T-helper 2 cell treated with Interferon-gamma antibody and Interleukin-4, amounts not matched to agents 5 μg/mL and 100 μg/mL, for 36 hours (primary cell): ENCODE measurements at regions not wholly inside any gene's neighbourhood (a gene's known extent, or its start where the extent isn't known, plus 50 kb on each side); places are given as distances from the start of the nearest gene placed in this dataset.

Experiments used
- DNase-seq: peaks from one replicate; pipeline ENCODE4 v3.0.0; 2021; ENCODE audit warnings: low spot score
- H3K27ac Mint-ChIP-seq: one replicate; pipeline ENCODE4 v1.8.0; 2021; ENCODE audit warnings: mild to moderate bottlenecking, mixed read lengths
- H3K27me3 Mint-ChIP-seq: one replicate; pipeline ENCODE4 v1.8.0; 2021; ENCODE audit warnings: low read depth, mixed read lengths
- H3K36me3 Mint-ChIP-seq: one replicate; pipeline ENCODE4 v1.8.0; 2021; ENCODE audit warnings: low read depth, mixed read lengths
- H3K4me1 Mint-ChIP-seq: one replicate; pipeline ENCODE4 v1.8.0; 2021; ENCODE audit warnings: low read depth, mixed read lengths
- H3K4me3 Mint-ChIP-seq: one replicate; pipeline ENCODE4 v1.8.0; 2022; ENCODE audit warnings: mild to moderate bottlenecking, moderate library complexity, mixed read lengths
- H3K9me3 Mint-ChIP-seq: one replicate; pipeline ENCODE4 v1.8.0; 2021; ENCODE audit warnings: mixed read lengths

DNA sequence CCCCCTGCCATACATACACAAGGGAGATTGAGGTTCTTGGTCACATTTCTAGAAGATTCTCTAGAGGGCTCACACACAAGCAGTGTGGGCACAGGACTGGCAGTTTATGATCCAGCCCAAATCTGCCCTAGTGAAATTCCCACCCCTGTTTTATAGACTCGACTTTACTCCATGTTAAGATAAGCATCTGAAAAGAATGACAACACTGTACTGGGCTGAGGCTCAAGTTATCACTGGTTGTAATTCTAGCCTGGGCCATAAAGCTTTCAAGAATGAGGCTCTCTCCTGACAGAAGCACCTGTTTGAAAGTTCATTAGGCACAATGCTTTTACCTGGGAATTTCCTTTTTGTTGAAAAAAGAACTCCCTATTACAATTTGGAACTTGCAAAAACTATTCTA lies 195.6 kb upstream of the GLI3 start:
- Mint-ChIP-seq H3K4me1 (no peaks in the 10 kb centered on the region), H3K27me3 (no peaks in the 10 kb centered on the region), H3K36me3 (no peaks in the 10 kb centered on the region), H3K9me3 (no peaks in the 10 kb centered on the region), H3K27ac (no peak overlapping the region), H3K4me3 (no peak overlapping the region)
- DNase-seq, result no peak

DNA sequence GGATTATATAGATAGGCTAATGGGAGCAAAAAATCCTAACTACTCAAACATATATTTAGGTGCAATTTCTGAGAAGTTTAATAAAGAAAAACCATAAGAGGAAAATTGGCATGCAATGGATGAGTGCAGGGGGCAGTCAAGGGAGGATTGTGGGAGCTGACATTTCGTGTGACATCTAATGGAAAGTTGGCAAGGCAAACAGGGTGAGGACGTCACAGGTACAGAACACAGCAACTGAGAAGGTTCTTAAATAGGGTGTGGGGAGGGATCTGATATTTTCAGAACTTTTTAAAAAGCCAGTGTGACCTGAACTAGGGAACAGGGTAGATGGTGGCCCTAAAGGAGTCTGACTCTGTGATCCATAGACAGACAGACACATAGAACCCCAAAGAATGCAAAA lies 194.9 kb upstream of the GLI3 start:
- Mint-ChIP-seq H3K4me1 (no peaks in the 10 kb centered on the region), H3K36me3 (no peaks in the 10 kb centered on the region), H3K4me3 (no peak overlapping the region), H3K27me3 (no peaks in the 10 kb centered on the region), H3K27ac (no peak overlapping the region), H3K9me3 (no peaks in the 10 kb centered on the region)
- DNase-seq, result no peak

DNA sequence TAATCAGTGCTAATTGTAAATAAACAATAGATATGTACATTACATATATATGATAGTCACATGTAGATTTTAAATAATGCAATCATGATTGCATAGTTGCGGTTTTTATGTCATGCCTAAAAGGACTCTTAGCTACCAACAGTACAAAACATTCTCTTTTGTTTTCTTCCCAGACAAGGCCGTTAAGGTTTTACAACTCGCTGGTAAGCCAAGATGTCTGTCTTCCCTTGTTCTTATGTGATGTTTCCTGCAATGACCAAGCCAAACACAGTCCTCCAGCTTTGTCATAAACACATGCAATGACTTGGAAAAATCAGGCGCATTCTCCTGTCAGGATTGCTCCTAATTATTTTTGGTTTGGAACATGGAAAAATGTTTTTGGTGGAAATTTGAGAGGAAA lies 192.3 kb upstream of the GLI3 start:
- H3K9me3 Mint-ChIP-seq, result no peaks in the 10 kb centered on the region
- H3K27ac Mint-ChIP-seq, result no peak overlapping the region
- no peaks in the 10 kb centered on the region for H3K4me1 Mint-ChIP-seq
- H3K27me3 Mint-ChIP-seq, result no peaks in the 10 kb centered on the region
- H3K36me3 Mint-ChIP-seq, result no peaks in the 10 kb centered on the region
- DNase-seq, result no peak
- H3K4me3 Mint-ChIP-seq, result no peak overlapping the region

DNA sequence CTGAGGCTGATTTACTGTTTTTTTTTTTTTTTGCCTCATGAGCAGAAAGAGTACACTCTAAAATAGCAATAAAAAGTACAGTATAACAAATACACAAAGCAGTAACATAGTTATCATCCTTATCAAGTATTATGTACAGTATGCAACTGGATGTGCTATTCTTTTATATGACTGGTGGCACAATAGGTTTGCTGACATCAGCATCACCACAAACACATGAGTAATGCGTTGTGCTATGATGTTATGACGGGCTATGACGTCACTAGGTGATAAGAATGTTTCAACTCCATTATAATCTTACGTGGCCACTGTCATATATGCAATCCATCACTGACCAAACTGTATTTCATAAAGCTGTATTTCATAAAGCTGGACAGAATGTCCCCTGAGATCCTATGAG lies 189.2 kb upstream of the GLI3 start:
- H3K36me3 Mint-ChIP-seq, result no peaks in the 10 kb centered on the region
- no peaks in the 10 kb centered on the region for H3K4me1 Mint-ChIP-seq
- no peaks in the 10 kb centered on the region for H3K9me3 Mint-ChIP-seq
- no peak overlapping the region for H3K4me3 Mint-ChIP-seq
- H3K27me3 Mint-ChIP-seq, result no peaks in the 10 kb centered on the region
- H3K27ac Mint-ChIP-seq, result no peak overlapping the region
- DNase-seq, result no peak

DNA sequence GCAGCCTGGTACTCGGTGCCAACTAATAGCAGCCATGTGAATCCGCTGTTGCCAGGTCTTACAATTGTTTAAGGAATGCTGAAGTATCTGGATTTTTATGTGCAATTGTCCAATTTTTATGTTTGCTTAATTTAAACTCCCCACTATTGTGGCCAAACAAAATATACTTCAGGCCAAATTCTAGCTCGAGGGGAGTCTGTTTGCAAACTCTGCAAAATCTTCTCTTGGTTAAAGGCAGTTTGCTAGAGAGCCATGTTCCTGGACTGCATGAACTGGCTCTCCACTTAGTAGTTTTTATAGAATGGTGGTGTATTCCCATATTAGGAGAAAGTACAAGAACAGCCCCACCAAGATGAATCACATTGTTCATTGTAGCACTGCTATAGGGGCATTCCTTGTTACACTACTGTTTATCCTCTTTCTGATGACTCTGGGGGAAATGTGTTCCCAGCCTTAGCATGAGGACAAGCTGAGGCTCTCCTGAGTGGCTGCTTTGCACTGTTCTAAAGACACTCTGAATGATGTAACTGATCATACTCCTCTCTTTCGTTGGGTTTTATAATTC lies 178.0 kb upstream of the GLI3 start:
- H3K4me1 Mint-ChIP-seq, result no peaks in the 10 kb centered on the region
- no peaks in the 10 kb centered on the region for H3K27me3 Mint-ChIP-seq
- no peak overlapping the region for H3K4me3 Mint-ChIP-seq
- no peaks in the 10 kb centered on the region for H3K9me3 Mint-ChIP-seq
- no peaks in the 10 kb centered on the region for H3K36me3 Mint-ChIP-seq
- no peak for DNase-seq
- no peak overlapping the region for H3K27ac Mint-ChIP-seq

DNA sequence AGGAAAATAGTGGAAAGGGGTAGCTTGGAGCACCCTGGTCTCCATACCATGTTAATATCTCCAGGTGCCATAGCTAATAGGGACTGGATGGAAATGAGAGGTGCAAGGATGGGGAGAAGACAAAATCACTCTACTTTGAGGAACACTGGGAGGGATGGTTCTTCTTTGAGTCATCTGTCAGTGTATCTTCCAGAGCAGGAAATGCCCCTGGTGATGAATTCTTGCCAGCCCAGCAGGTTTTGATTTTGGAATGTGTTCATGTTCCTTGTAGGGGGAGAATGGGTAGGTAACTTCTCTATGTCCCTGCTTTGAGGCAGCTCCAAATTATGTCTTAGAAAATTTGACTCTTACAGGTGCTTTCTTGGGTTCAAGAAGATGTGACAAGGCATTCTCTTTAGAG lies 177.0 kb upstream of the GLI3 start:
- Mint-ChIP-seq H3K9me3 (no peaks in the 10 kb centered on the region), H3K27ac (no peak overlapping the region), H3K4me1 (no peaks in the 10 kb centered on the region), H3K36me3 (no peaks in the 10 kb centered on the region), H3K4me3 (no peak overlapping the region), H3K27me3 (no peaks in the 10 kb centered on the region)
- DNase-seq, result no peak

DNA sequence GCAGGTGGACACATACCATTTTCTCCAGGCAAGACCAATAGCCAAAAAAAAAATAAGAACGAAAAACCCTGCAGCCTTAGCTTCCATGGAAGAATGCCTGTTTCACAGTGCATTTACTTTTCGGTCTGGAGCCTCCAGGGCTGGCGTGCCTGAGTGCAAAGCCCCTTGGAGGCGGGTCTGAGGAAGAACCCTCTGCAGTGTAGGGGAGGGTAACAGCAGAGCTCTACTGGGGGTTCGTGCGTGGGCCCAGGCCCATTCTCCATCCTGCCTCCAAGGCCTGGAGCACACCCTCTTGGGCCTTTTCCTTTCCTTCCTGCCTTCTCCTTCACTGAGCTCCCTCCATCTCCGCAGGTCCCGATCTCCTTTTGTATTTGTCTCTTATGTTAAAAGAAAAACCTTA lies 172.3 kb upstream of the GLI3 start:
- H3K9me3 Mint-ChIP-seq, result no peaks in the 10 kb centered on the region
- no peak overlapping the region for H3K4me3 Mint-ChIP-seq
- no peak overlapping the region for H3K27ac Mint-ChIP-seq
- DNase-seq, result no peak
- no peaks in the 10 kb centered on the region for H3K4me1 Mint-ChIP-seq
- H3K27me3 Mint-ChIP-seq, result no peaks in the 10 kb centered on the region
- H3K36me3 Mint-ChIP-seq, result no peaks in the 10 kb centered on the region

DNA sequence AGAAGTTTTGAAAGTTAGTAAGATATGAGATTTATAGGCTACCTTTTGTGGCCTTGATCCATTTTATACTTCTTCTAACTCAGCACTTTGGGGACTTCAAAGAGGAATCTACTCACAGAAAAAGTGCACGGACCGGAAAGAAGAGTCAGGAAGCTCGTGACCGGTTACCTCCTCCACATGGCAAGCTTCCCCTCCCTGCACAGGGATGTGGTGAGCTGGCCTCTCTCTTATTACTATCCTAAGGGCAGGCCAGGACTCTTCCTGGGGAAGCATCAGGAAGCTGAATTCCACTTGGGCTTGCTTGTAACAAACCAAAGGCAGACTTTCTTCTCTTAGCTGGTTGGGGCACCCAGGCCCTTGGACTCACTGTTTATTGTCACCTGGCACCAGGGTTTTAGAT lies 170.8 kb upstream of the GLI3 start:
- no peaks in the 10 kb centered on the region for H3K36me3 Mint-ChIP-seq
- no peak for DNase-seq
- no peaks in the 10 kb centered on the region for H3K27me3 Mint-ChIP-seq
- no peak overlapping the region for H3K27ac Mint-ChIP-seq
- no peaks in the 10 kb centered on the region for H3K4me1 Mint-ChIP-seq
- H3K9me3 Mint-ChIP-seq, result no peaks in the 10 kb centered on the region
- H3K4me3 Mint-ChIP-seq, result no peak overlapping the region

DNA sequence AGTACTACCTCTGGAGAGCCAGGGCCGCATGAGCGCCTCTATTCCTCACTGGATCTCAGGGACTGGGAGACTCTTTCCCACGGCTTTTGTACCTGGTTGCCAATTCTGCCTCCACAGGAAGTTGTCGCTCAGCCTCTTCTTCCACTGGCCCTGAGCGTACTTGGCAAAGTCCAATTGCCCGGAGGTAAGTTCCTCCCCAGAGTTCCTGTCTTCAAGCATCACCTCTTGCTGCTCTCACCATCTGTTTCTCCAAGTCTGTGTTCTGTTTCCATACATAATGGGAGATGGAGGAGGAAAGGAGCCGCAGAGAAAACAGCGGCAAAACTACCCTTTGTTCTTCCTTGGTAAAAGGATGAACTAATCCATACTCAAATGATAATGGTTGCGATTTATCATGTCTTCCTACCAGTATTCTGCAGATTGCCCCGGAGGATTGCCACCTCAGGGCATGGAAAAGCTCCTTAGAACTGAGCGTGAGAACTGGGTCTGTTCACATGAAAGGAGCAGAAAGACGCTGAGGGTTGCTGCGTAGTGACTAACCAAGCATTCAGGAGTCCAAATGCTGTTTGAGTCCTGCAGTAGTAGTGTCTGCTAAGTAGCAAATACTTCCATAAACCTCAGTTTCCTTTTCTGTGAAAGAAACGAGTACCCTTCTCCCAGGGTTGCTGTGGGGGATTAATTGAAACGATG lies 170.2 kb upstream of the GLI3 start:
- no peak overlapping the region for H3K27ac Mint-ChIP-seq
- no peak overlapping the region for H3K4me3 Mint-ChIP-seq
- H3K27me3 Mint-ChIP-seq, result no peaks in the 10 kb centered on the region
- no peaks in the 10 kb centered on the region for H3K9me3 Mint-ChIP-seq
- no peaks in the 10 kb centered on the region for H3K4me1 Mint-ChIP-seq
- no peak for DNase-seq
- H3K36me3 Mint-ChIP-seq, result no peaks in the 10 kb centered on the region

DNA sequence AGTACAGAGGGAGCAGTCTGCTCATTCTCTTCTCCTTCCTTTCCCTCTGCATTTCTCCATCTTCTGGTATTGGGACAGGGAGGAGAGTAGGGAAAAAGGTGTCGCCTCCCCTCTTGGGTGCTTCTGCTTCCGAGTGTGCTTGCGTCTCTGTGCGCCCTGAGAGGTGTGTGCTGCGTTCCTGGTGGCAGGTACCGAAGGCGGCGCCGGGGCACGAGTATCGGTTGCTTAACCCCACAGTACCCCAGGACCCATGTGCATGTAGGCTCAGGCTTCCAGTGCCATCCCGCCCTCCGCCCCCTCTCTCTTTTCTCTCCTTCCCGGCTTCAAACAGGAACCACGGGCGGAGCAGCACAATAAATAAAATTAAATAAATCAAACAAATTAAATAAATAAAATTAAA lies 169.3 kb upstream of the GLI3 start:
- no peaks in the 10 kb centered on the region for H3K9me3 Mint-ChIP-seq
- no peak overlapping the region for H3K4me3 Mint-ChIP-seq
- no peak for DNase-seq
- no peak overlapping the region for H3K27ac Mint-ChIP-seq
- H3K4me1 Mint-ChIP-seq, result no peaks in the 10 kb centered on the region
- no peaks in the 10 kb centered on the region for H3K36me3 Mint-ChIP-seq
- H3K27me3 Mint-ChIP-seq, result no peaks in the 10 kb centered on the region

DNA sequence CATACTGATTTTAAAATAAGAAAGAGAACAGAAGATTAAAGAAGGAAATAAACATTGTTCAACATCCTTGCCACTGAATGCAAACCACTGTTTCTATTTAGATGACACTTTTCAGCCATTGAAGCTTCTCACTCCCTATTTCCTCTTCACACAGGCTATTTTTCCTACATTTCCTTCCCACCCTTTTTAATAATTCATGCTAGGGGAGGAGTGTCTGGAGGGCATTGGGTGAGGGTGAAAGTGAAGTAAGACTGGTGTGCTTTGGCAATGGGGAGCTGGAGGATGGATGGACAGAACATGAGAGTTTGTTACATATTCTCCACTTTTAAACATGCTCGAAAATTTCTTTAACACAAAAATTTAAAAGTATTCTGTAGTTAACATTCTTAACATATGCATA lies 168.8 kb upstream of the GLI3 start:
- Mint-ChIP-seq H3K4me3 (no peak overlapping the region), H3K9me3 (no peaks in the 10 kb centered on the region), H3K27ac (no peak overlapping the region), H3K36me3 (no peaks in the 10 kb centered on the region), H3K27me3 (no peaks in the 10 kb centered on the region), H3K4me1 (no peaks in the 10 kb centered on the region)
- DNase-seq, result no peak

DNA sequence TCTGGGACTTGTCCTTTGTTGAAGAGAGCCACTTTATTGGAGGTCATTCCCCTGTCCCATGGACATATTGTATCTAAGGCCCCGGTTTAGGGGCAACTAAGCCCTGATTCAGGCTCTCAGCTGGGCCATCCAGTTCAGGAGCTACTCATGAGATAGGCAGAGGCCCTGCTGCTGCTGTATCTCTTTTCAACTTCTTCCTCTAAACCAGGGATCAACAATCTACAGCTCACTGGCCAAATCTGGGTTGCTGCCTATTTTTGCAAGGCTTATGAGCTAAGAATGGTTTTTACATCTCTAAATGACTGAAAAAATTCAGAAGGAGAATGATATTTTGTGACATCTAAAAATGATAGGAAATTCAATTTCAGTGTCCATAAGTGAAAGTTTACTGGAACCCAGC lies 166.8 kb upstream of the GLI3 start:
- Mint-ChIP-seq H3K27me3 (no peaks in the 10 kb centered on the region), H3K27ac (no peak overlapping the region), H3K9me3 (no peaks in the 10 kb centered on the region), H3K36me3 (no peaks in the 10 kb centered on the region), H3K4me1 (no peaks in the 10 kb centered on the region), H3K4me3 (no peak overlapping the region)
- DNase-seq, result no peak

DNA sequence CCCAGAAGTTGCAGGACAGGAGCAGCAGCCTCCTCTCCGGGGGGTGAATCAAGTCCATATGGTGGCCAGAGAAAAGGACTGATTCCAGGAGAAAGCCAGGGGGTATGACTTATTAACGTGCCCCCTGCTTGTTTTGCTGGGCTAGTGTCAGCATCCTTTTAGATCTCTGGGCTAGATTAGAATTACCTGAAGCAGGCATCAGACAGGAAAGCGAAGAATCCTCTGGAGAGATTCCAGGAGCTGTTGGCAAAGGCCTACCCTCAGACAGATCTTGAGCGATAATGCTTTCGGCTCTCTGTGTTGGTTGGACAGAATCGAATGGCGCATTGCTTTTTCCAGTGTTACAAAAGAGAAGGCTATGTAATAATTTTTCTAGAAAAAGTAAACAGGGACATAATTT lies 164.0 kb upstream of the GLI3 start:
- H3K27me3 Mint-ChIP-seq, result no peaks in the 10 kb centered on the region
- no peak for DNase-seq
- H3K4me1 Mint-ChIP-seq, result no peaks in the 10 kb centered on the region
- H3K36me3 Mint-ChIP-seq, result no peaks in the 10 kb centered on the region
- H3K4me3 Mint-ChIP-seq, result no peak overlapping the region
- no peak overlapping the region for H3K27ac Mint-ChIP-seq
- H3K9me3 Mint-ChIP-seq, result no peaks in the 10 kb centered on the region

DNA sequence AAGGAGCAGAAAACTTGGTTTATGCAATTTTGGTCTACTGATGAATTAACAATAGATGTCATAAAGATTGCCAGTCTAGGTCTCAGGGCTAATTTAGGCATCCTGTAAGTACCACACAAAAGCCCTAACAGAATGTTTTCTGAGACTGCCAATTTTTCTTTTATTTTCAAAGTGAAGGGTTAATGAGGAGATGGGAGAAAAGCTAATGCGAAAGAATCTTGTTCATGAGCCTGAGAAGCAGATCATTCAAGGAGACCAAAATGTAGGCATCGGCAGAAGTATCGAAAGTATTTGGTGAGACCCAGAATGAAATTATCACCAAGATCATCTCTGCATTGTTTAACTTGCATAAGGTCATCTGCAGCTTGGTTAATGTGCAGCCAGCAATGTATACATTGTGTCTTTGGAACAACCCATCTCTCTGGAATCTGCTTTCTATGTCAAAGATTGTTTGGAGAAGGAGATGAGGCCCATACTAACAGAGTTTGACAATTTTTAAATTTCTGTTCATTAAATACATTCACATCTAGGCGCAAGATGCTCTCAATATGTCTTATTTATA lies 163.3 kb upstream of the GLI3 start:
- H3K9me3 Mint-ChIP-seq, result no peaks in the 10 kb centered on the region
- H3K4me3 Mint-ChIP-seq, result no peak overlapping the region
- H3K27me3 Mint-ChIP-seq, result no peaks in the 10 kb centered on the region
- no peak overlapping the region for H3K27ac Mint-ChIP-seq
- no peak for DNase-seq
- no peaks in the 10 kb centered on the region for H3K4me1 Mint-ChIP-seq
- no peaks in the 10 kb centered on the region for H3K36me3 Mint-ChIP-seq

DNA sequence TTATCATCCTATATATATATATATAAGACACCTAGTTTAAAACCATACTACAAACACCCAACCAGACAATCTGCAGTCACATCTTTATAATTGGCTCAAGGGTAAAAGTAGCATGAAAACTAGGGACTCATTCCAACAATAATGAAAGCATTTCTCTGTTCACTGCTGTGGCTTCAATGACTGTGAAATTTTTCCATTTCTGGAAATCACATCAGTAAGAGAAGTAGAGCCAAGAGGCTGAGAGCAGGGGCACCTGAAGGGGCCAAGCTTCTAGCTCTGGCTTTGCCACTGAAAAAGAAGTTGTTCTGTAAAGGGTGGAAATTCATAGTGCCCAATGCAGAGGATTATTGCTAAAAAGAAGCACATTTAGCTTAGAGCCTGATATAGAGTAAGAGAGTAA lies 158.6 kb upstream of the GLI3 start:
- no peaks in the 10 kb centered on the region for H3K27me3 Mint-ChIP-seq
- H3K4me3 Mint-ChIP-seq, result no peak overlapping the region
- H3K36me3 Mint-ChIP-seq, result no peaks in the 10 kb centered on the region
- H3K27ac Mint-ChIP-seq, result no peak overlapping the region
- no peaks in the 10 kb centered on the region for H3K4me1 Mint-ChIP-seq
- no peak for DNase-seq
- H3K9me3 Mint-ChIP-seq, result no peaks in the 10 kb centered on the region
